CD4-positive, alpha-beta T cell (primary cell): ENCODE measurements at regions not wholly inside any gene's neighbourhood (a gene's known extent, or its start where the extent isn't known, plus 50 kb on each side); places are given as distances from the start of the nearest gene placed in this dataset.

Source experiments
- ATAC-seq: fragments of 200-7000 bp; cut with Tn5 transposase; one replicate; pipeline ENCODE4 v1.10.0; 2022; ENCODE audit warnings: mild to moderate bottlenecking; ENCODE audit not compliant: poor library complexity
- CTCF ChIA-PET: fragments of 350-600 bp; sonication (Branson Sonifier 250); formaldehyde crosslinking; loops from one replicate; lab custom pipeline; 2021; ENCODE audit warnings: antibody characterized with exemption, inconsistent platforms; lab: Charles Lee
- POLR2A ChIA-PET: fragments of 350-600 bp; sonication (Branson Sonifier 250); formaldehyde crosslinking; loops from one replicate; lab custom pipeline; 2021; ENCODE audit warnings: antibody characterized with exemption, inconsistent platforms; lab: Charles Lee
- DNase-seq, 14 experiments: peaks; one replicate each; pipeline ENCODE4 v3.0.0-alpha.2; 2013 to 2020; ENCODE audit warnings: mixed read lengths in 2 of 14
- H3K27ac ChIP-seq, 2 donors: one replicate each; pipeline versions ENCODE4 v1.5.1 to v1.7.0; 2013; ENCODE audit warnings: low read length in 2 of 2, low read depth in 1 of 2, mild to moderate bottlenecking in 1 of 2
- H3K27me3 ChIP-seq, 2 experiments: 1 replicate in 1 of 2; 2 replicates in 1 of 2; pipeline versions ENCODE4 v1.6.1 to v1.7.0; 2013; ENCODE audit warnings: low read length in 2 of 2, control low read depth in 1 of 2, mild to moderate bottlenecking in 1 of 2, moderate library complexity in 1 of 2; ENCODE audit not compliant: insufficient read depth in 2 of 2, control insufficient read depth in 1 of 2
- H3K36me3 ChIP-seq: one replicate; pipeline ENCODE4 v1.6.1; 2013; ENCODE audit warnings: low read length, control low read depth; ENCODE audit not compliant: insufficient read depth
- H3K4me1 ChIP-seq: one replicate; pipeline ENCODE4 v1.6.1; 2013; ENCODE audit warnings: low read length, control low read depth; ENCODE audit not compliant: insufficient read depth
- H3K4me3 ChIP-seq: one replicate; pipeline ENCODE4 v1.5.1; 2013; ENCODE audit warnings: mild to moderate bottlenecking, low read length, moderate library complexity
- H3K9me3 ChIP-seq, 2 experiments: 1 replicate in 1 of 2; 2 replicates in 1 of 2; pipeline versions ENCODE4 v1.6.1 to v1.7.0; 2013; ENCODE audit warnings: low read length in 2 of 2, mild to moderate bottlenecking in 2 of 2, control low read depth in 1 of 2, moderate library complexity in 1 of 2; ENCODE audit not compliant: control insufficient read depth in 1 of 2, insufficient read depth in 1 of 2
- H3K27ac Mint-ChIP-seq: one replicate; pipeline ENCODE4 v1.8.0; 2020; ENCODE audit warnings: mixed read lengths
- H3K27me3 Mint-ChIP-seq: one replicate; pipeline ENCODE4 v1.8.0; 2021; ENCODE audit warnings: mixed read lengths
- H3K36me3 Mint-ChIP-seq: one replicate; pipeline ENCODE4 v1.8.0; 2021; ENCODE audit warnings: low read depth, mixed read lengths
- H3K4me1 Mint-ChIP-seq: one replicate; pipeline ENCODE4 v1.8.0; 2021; ENCODE audit warnings: low read depth, mixed read lengths
- H3K4me3 Mint-ChIP-seq: one replicate; pipeline ENCODE4 v1.8.0; 2020; ENCODE audit warnings: mild to moderate bottlenecking, mixed read lengths
- H3K9me3 Mint-ChIP-seq: one replicate; pipeline ENCODE4 v1.8.0; 2020; ENCODE audit warnings: mixed read lengths
- intact Hi-C, 2 experiments: fragments of 100-400 bp; cut with DNase I in 1 of 2; cut with micrococcal nuclease in 1 of 2; formaldehyde crosslinking; loops; one replicate each; pipeline versions ENCODE4 v1.15.1 to v1.9.0; 2023 to 2025; cut with DNase I, micrococcal nuclease
- TF ChIP-seq, protein P1 (sequence below): fragments of 200-600 bp; IDR thresholded peaks from one replicate; pipeline ENCODE4 v1.8.0; 2022; ENCODE audit warnings: antibody characterized with exemption, mild to moderate bottlenecking

DNA sequence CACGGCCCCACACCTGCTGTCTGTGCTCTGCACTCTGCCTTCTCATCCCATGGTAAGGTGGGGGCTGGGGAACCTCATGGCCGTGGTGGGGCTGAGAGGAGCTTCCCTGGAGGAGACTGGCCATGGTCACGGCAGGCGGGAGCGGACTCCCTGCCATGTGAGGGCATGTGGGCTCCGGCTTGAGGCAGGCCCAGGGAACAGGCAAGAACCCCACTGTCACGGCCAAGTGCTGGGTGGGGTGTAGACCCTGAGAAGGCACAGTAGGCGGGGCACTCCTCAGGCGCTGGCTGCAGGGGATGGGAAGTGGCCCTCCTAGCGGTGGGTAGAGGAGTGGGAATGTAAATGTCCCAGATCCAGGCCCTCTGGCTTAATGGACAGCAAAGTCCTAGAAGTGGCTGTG lies 1262.7 kb downstream of the BRD1 start:
- H3K36me3 ChIP-seq = no peaks in the 10 kb centered on the region
- ATAC-seq (no peak), DNase-seq (no peak)
- Mint-ChIP-seq H3K27ac (no peak overlapping the region), H3K36me3 (no peaks in the 10 kb centered on the region), H3K4me3 (no peak overlapping the region), H3K9me3 (peaks cover 2% of the 10 kb centered on the region), H3K27me3 (peaks cover 6% of the 10 kb centered on the region), H3K4me1 (peaks cover 2% of the 10 kb centered on the region)
- TF ChIP-seq, protein P1, sequence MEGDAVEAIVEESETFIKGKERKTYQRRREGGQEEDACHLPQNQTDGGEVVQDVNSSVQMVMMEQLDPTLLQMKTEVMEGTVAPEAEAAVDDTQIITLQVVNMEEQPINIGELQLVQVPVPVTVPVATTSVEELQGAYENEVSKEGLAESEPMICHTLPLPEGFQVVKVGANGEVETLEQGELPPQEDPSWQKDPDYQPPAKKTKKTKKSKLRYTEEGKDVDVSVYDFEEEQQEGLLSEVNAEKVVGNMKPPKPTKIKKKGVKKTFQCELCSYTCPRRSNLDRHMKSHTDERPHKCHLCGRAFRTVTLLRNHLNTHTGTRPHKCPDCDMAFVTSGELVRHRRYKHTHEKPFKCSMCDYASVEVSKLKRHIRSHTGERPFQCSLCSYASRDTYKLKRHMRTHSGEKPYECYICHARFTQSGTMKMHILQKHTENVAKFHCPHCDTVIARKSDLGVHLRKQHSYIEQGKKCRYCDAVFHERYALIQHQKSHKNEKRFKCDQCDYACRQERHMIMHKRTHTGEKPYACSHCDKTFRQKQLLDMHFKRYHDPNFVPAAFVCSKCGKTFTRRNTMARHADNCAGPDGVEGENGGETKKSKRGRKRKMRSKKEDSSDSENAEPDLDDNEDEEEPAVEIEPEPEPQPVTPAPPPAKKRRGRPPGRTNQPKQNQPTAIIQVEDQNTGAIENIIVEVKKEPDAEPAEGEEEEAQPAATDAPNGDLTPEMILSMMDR = no peak
- no peak overlapping the region for H3K4me3 ChIP-seq
- POLR2A ChIA-PET = no interaction called here
- peaks cover 7% of the 10 kb centered on the region for H3K4me1 ChIP-seq
- CTCF ChIA-PET = no interaction called here
- intact Hi-C loops = no loop called here
- H3K27me3 ChIP-seq = peaks cover 9 to 13% of the 10 kb centered on the region in 2 experiments
- H3K9me3 ChIP-seq = peaks cover 0 to 31% of the 10 kb centered on the region in 2 experiments
- no peak overlapping the region for H3K27ac ChIP-seq

- no peaks in the 10 kb centered on the region for H3K36me3 ChIP-seq
- H3K36me3 Mint-ChIP-seq = no peaks in the 10 kb centered on the region
- no peak for ATAC-seq
- peaks cover 4% of the 10 kb centered on the region for H3K27me3 Mint-ChIP-seq
- no peak overlapping the region for H3K4me3 Mint-ChIP-seq
- intact Hi-C loops = no loop called here
- TF ChIP-seq, protein P1 = no peak
- H3K4me1 ChIP-seq = peaks cover 7% of the 10 kb centered on the region
- no peak overlapping the region for H3K4me3 ChIP-seq
- CTCF ChIA-PET = no interaction called here
- peaks cover 0 to 20% of the 10 kb centered on the region in 2 experiments for H3K9me3 ChIP-seq
- H3K4me1 Mint-ChIP-seq = no peaks in the 10 kb centered on the region
- no peaks in the 10 kb centered on the region for H3K9me3 Mint-ChIP-seq
- no peak overlapping the region for H3K27ac ChIP-seq
- peaks cover 9 to 13% of the 10 kb centered on the region in 2 experiments for H3K27me3 ChIP-seq
- no peak overlapping the region for H3K27ac Mint-ChIP-seq
- no peak for DNase-seq
- POLR2A ChIA-PET = no interaction called here
Observed at GRCh38 chr22:48563966-48564330, 1263.7 kb downstream of the BRD1 start.

DNA sequence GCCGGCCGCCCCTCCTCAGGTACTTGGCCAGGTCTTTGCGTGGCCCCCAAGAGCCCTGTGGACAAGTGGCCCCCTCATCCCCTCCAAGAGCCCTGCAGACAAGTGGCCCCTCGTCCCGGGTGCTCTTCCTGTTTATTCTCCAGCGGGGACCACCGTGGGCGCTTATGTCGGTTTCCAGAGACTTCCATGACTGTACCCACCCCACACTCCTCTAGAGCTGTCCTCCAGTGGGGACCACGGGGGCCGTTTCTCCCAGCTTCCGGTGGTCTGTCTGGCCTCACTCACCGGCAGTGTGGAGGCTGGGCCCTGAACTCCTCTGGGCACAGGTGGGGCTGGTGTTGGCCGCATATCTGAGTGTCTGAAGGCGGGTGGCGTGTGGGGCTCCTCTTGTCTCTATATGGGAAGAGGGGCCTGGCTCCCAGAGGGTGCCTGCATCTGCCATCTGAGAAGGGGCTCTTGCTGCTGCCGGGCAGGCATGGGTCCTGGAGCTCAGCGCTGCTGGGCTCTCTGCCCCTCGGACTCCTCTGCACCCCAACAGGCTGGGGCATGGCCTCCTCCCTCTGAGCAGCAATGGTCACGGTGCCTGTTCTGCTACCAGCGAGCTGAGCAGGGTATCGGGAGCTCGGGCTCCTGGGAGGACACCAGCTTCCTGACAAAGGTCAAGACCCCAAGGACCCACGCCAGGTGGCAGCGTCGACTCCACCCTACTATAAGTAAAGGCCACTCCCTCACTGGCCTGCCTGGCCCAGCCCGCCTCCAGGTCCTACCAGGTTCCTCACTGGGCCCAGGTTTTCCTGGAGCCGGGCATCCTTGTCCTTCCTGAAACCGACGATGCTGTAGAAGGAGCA lies 1264.3 kb downstream of the BRD1 start:
- TF ChIP-seq, protein P1 = no peak
- ChIA-PET CTCF (no interaction called here), POLR2A (no interaction called here)
- ATAC-seq = no peak
- Histone ChIP-seq H3K27me3 (peaks cover 9 to 13% of the 10 kb centered on the region in 2 experiments), H3K9me3 (peaks cover 0 to 15% of the 10 kb centered on the region in 2 experiments), H3K36me3 (no peaks in the 10 kb centered on the region), H3K4me3 (no peak overlapping the region), H3K27ac (no peak overlapping the region), H3K4me1 (peaks cover 7% of the 10 kb centered on the region)
- no peak overlapping the region for H3K4me3 Mint-ChIP-seq
- H3K36me3 Mint-ChIP-seq = no peaks in the 10 kb centered on the region
- H3K4me1 Mint-ChIP-seq = no peaks in the 10 kb centered on the region
- no peaks in the 10 kb centered on the region for H3K9me3 Mint-ChIP-seq
- H3K27ac Mint-ChIP-seq = no peak overlapping the region
- no peak for DNase-seq
- H3K27me3 Mint-ChIP-seq = peaks cover 4% of the 10 kb centered on the region
- intact Hi-C loops = no loop called here
